ENCODE measurements at regions not wholly inside any gene's neighbourhood (a gene's known extent, or its start where the extent isn't known, plus 50 kb on each side); places are given as distances from the start of the nearest gene placed in this dataset.

DNA sequence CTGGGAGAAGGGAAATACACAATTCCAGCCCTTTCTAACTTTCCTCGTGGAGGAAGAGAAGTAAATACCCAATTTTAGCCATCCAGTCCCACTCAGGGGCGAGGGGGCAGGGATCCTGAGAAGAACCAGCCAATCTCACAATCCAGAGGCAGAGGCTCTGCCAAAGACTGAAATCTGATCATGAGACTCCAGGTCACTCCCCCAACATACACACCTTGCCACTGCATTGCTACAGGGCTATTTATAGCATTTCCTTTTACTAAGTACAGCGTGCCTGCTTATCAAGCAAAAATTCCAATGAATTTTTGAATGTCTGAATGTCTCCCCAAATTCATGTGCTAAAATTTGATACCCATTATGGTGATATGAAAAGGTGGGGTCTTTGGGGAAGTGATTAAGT is 1687.5 kb downstream of the EFNB2 start:
- no peak for TF ChIP-seq EZH2 (IDR thresholded peaks at IDR 0.05)
- no peak for TF ChIP-seq POLR2AphosphoS5 (IDR thresholded peaks at IDR 0.05; ENCODE audit: borderline replicate concordance, low read depth, low read length)
- no peak for TF ChIP-seq FOXP2 (optimal IDR thresholded peaks at IDR 0.05; ENCODE audit: control extremely low read depth, extremely low read length, insufficient read depth)

All from SK-N-MC (cell line).